AG10803 (cell line): ENCODE measurements at regions not wholly inside any gene's neighbourhood (a gene's known extent, or its start where the extent isn't known, plus 50 kb on each side); places are given as distances from the start of the nearest gene placed in this dataset.

Source experiments
- DNase-seq: peaks from one replicate; pipeline ENCODE4 v3.0.0; 2010; ENCODE audit warnings: low read depth
- H3K4me3 ChIP-seq: 2 replicates; pipeline ENCODE4 v1.5.1; 2011; ENCODE audit warnings: mild to moderate bottlenecking, low read length, control low read depth
- CTCF ChIP-seq: conservative IDR thresholded peaks from 2 replicates; pipeline ENCODE4 v1.5.1; 2011; ENCODE audit warnings: mild to moderate bottlenecking, low read length, control low read depth, inconsistent platforms

DNA sequence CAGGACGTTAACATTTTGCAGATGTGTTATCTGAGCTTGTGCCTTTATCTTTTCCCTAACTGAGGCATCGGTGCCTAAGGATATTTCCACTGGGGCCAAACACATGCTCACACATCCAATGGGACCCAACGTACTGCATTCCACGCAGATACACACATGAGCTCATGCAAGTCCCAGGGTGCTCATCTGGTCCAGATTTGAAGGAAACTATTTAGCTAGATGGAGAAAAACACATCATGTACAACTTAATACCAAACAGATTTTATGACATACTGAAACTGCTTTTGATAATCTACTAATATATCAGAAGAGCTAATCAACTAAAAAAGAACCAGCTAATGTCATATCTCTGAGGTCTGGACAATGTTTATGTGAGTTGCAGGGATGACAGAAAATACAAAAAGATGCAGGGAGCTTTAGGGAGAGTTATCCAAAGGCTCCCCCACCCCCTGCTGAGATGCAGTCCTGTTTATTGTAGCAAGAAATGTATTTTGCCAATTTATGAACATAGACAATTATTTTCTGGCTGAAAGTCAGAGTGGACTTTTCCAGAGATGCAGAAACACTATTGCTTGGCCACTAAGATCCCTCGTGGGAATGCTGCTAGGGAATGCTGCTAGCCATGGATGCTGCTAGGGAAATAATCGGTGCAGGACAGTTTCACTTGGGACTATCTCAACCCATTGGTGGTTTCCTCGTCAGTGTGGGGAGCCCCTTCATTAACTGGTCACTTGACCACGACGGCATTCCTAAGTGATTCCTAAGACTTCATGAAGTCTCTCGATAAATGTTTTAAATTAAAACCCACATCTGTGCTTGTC, 172.8 kb downstream of the SMIM20 start:
- H3K4me3 ChIP-seq: no peak overlapping the region
- DNase-seq: peak; percentile 50
- no peak for TF ChIP-seq CTCF

DNA sequence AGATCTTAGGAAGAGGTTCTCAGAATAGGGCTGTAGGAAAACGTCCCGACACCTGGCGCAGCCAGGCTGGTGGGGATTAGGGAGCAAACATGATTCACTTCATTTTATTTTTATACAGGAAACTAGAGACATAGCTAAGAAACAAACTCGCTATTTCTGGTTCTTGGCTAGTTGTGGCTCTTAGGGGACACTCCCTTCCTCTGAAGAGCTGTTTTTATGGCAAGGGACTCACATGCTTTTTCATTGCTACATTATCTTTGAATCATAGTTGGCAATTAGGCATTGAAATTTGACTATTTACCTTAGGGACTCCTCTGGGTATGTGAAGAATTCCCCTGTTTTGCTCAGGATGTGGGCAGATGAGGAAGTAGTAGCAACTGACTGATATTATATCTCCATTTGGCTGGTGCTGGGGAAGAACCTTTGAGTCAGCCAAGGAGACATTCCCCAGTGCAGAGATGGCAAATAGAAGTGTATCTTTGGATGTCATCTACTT, 174.5 kb downstream of the SMIM20 start:
- peak; percentile 77 for DNase-seq
- no peak for TF ChIP-seq CTCF
- no peak overlapping the region for H3K4me3 ChIP-seq

DNA sequence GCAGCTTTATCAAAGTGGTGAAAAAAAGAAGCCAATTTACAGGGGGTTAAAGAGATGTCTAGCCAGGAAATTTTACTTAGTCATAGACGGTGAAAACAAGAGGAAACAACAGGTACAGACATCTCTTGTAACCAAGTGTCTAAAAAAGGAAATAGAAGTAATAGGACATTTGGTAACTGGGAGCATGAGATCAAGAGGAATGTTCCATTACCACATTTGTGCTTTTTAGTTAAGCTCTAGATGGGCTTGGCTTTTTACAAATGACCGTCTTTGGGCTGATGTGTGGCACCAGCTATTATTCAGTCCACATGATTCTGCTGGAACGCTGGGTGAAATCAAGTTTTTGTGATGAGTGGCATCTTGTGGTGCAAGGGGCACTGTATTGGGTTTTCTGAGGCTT, 179.5 kb downstream of the SMIM20 start:
- no peak overlapping the region for H3K4me3 ChIP-seq
- no peak for TF ChIP-seq CTCF
- no peak for DNase-seq

GRCh38 chr4:26094076-26094475, 180.1 kb downstream of the SMIM20 start:
- DNase-seq: no peak
- no peak for TF ChIP-seq CTCF
- H3K4me3 ChIP-seq: no peak overlapping the region

GRCh38 chr4:26094911-26095310, 180.9 kb downstream of the SMIM20 start:
- H3K4me3 ChIP-seq: no peak overlapping the region
- TF ChIP-seq CTCF: no peak
- DNase-seq: no peak

DNA sequence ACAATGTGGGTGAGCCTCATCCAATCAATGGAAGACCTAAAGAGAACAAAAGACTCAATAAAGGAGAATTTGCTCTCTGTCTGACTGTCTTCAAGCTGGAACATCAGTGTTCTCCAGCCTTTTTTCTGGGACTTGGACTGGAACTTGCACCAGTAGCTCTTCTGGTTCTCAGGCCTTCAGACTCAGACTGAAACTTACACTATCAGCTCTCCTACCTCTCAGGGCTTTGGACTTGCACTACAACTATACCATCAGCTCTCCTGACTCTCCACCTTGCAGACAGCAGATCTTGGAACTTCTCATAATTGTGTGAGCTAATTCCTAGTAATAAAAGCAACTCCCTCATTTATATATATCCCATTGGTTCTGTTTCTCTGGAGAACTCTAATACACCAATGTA, 185.9 kb downstream of the SMIM20 start:
- H3K4me3 ChIP-seq: no peak overlapping the region
- no peak for TF ChIP-seq CTCF
- no peak for DNase-seq

DNA sequence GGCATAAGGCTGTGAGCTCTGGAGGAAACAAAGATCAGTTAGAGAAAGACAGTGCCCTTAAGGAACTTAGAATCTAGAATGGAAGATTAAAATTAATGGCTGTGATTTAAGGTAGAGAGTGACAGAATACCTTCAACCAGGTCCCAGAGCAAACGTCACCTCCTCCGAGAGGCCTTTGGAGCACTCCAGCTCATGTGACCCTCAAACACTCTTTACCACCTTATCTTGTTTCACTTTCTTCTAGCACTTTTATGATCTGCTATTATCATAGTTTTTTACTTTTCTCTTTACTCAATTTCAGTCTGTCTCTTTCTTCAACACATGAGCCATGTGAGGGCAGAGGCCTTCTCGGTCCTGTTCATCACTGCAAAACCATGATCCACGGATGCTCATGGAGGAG, 187.0 kb downstream of the SMIM20 start:
- no peak overlapping the region for H3K4me3 ChIP-seq
- no peak for DNase-seq
- no peak for TF ChIP-seq CTCF
